CD4-positive, alpha-beta T cell treated with Interleukin-21 for 1 hour (primary cell): ENCODE measurements at regions not wholly inside any gene's neighbourhood (a gene's known extent, or its start where the extent isn't known, plus 50 kb on each side); places are given as distances from the start of the nearest gene placed in this dataset.

Source experiments
- DNase-seq: peaks from one replicate; pipeline ENCODE4 v3.0.0-alpha.2; 2020

GRCh38 chr6:40831381-40831780 is 207.6 kb downstream of the UNC5CL start:
- DNase-seq, result no peak

GRCh38 chr6:40825102-40825501 is 213.9 kb downstream of the UNC5CL start:
- no peak for DNase-seq

DNA sequence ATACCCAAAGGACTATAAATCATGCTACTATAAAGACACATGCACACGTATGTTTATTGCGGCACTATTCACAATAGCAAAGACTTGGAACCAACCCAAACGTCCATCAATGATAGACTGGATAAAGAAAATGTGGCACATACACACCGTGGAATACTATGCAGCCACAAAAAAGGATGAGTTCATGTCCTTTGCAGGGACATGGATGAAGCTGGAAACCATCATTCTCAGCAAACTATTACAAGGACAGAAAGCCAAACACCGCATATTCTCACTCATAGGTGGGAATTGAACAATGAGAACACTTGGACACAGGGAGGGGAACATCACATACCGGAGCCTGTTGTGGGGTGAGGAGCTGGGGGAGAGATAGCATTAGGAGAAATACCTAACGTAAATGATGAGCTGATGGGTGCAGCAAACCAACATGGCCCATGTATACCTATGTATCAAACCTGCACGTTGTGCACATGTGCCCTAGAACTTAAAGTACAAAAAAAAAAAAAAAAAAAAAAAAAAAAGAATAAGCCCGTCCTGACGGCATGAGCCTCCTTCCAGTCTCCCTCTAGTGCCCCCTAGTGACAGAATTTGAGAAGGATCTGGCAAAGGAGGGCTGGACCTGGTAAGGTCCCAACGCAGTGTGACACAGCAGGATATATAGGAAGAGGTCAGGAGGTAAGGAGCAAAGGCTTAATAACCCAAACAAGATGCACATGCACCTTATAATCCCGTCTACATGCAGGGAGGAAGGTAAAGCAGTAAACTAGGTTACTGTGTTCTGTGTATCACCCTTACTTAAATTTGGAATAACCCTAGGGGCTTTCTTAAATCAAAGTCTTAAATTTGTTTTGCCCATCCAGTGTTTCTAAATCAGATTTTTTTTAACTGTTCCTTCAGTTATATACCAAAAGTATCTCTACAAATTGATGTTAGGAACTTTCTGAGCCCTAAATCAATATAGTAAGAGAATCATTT is 214.8 kb downstream of the UNC5CL start:
- DNase-seq, result peak; percentile 51

DNA sequence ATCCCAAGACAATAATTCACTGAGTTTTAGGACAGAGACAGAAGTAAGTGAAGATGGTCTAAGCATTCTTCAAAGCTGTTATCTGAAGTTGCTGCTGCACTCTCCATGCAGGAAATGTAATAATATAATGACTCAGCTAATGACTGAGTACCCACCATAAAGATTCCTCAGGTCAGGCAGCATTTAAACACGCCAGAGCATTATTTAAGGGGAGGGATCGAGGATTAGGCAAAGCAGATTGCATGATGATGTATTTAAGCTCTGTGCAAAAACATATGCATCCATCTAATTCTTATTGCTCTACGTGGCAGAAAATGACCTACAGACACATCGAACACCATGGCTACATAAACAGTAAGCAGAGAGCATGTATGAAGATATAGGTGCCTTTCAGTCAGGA is 216.4 kb downstream of the UNC5CL start:
- no peak for DNase-seq

GRCh38 chr6:40819182-40819834 is 219.7 kb downstream of the UNC5CL start:
- no peak for DNase-seq

DNA sequence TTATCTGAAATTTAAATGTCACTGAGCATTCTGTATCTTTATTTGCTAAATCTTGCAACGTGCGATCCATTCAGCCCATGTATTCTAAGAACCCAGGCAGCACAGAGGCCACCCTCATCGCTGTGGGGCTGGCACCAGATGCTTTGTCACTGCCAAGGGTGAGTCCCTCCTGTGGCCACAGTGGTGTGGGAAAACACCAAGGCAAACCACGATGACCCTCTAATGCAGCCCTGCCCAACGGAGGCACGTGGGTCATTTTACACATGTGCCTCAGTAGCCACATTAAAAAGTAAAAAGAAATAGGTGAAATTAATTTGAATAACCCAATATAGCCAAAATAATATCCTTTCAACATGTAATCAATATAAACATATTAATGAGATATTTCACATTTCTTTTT is 221.7 kb downstream of the UNC5CL start:
- no peak for DNase-seq

DNA sequence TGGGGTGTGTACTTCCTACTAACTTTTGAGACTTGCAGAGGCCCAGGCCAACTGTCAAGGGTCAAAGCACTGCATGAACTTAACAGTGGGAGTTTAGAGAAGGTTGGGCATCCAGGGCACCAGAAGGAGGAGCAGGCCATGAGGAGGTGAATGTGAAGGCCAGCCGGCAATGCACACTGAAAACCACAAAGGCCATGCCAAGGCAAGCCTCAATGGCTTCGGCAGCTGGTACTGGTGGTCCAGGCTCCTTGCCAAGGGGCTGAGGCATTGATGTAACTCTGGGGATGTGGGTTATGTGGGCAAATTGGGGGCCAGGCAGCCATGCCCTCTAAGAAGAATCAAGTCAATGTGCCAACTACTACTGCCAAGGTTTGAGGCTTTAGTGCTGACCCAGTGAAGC is 222.4 kb downstream of the UNC5CL start:
- DNase-seq, result no peak

- no peak for DNase-seq
Measured at GRCh38 chr6:40815731-40816130, 223.3 kb downstream of the UNC5CL start.

DNA sequence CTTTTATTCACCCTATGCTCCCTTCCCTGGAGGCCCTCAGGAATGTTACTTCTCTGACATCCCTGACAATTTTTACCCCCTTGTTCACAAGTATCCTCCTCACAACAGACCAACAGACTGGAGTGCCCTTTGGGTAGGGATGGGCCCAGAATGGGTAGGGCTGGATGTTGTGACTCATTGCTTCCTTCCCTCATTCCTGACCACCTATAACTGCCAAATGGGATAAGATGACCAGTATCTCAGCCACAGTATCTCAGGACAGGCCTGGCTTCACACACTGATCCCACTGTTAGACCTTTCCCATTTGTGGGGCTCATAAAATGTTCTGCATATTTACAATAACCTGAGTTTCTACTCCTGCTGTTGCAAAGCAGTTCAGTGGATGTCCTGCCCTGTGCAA is 223.0 kb upstream of the LRFN2 start:
- no peak for DNase-seq

DNA sequence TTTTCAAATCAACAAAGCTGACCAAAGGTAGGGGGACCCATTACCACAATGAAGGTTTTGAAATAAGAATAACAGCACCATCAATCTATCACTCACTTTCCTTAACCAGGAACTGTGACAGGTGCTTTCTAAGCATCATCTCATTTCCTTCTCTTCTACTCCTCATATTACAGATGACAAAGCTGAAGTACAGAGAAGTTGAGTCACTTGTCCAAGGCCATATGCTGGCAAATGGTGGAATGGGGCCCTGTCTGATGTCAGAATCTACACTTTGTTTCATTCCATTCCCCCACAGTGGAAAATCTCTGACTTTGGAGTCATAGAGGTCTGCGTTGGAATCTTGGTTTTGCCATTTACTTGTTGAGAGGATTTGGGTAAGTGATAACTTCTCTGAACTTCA is 222.5 kb upstream of the LRFN2 start:
- DNase-seq, result no peak

DNA sequence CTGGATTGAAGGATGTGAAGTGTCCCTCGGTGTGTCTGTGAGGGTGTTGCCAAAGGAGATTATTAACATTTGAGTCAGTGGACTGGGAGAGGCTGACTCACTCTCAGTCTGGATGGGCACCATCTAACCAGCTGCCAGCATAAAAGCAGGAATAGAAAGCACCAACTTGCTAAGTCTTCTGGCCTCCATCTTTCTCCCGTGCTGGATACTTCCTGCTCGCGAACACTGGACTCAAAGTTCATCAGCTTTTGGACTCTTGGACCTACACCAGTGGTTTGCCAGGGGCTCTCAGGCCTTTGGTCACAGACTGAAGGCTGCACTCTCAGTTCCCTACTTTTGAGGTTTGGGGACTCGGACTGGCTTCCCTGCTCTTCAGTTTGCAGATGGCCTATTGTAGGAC is 220.3 kb upstream of the LRFN2 start:
- no peak for DNase-seq

DNA sequence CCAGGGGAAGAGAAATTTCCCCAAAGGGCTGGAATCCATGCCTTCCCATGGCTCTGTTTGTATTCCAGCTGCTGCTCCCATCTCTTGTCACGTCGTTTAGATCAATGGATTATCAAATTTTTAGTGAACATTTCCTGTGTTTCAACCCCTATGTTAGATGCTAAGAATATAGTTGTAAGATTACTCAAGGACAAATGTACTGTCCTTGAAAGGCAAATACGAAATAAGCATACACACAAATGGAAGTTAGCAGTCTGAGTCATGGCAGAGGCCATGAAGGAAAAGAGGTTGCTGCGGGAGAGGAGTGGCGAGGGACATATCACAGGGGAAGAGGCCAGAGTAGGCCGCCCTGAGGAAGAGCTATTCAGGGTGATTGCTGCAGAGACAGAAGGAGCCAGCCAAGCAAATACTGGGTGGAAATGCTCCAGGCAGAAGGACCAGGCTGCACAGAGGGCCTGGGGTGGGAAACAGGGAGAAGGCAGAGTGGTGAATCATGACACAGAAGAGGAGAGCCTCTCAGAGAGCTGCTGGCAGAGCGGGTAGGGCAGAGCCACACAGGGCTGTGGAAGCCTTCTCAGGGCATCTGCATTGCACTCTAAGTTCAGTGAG is 219.2 kb upstream of the LRFN2 start:
- no peak for DNase-seq

DNA sequence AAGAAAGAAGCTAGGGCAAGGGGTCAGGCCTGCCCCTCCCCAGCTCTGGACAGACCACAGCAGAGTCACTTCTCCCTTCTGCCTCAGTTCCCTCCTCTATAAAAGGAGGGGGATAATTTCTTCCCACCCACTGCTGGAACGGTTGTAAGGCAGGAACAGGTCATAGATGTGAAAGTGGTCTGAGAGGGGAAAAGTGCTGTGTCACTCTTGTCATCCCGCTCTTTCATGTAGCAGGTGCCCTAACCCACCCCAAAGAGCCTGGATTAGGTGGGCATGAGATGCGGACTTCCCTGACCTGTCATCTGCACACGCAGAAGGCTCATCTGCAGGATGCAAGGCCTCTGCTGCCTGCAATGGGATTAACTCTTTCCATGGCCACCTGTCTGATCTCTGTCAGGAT is 218.2 kb upstream of the LRFN2 start:
- DNase-seq, result no peak

DNA sequence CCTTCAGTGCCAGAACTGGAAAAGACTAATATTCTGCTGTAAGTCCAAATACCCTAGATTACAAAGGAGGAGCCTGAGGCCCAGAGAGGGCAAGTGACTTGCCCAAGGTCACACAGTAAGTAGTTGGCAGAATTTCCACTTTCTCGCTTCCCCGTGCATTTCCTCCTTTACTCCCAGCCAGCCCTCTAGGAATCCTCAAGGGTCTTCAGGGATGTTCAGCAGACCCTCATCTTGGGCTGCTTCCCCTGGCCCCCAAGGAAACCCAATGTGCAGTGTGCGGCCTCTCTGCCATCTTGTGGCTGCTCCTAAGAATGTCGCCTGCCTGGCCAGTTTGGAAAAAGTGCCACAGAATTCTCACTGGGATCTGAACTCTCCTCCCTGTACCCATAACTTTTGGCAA is 217.7 kb upstream of the LRFN2 start:
- DNase-seq, result no peak

- DNase-seq, result no peak
Measured at GRCh38 chr6:40803897-40804702, 216.9 kb upstream of the LRFN2 start.

DNA sequence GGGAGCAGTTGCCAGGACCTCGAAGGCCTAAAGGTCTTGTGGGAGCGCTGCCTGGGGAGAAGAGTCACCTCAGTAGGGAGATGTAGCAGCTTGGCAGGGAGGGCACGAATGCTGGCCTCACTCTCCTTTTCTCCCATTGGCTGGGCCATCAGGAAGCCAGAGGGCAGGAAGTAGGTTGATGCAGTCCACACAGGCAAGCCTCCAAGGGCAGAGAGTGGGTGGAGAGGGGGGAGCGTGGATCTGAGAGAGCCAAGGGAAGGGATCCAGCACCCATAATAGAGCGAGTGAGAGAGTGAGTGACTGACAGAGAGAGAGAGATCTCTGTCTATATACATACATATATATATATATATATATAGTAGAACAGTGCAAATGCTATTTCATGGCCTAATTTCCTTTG is 215.3 kb upstream of the LRFN2 start:
- no peak for DNase-seq

DNA sequence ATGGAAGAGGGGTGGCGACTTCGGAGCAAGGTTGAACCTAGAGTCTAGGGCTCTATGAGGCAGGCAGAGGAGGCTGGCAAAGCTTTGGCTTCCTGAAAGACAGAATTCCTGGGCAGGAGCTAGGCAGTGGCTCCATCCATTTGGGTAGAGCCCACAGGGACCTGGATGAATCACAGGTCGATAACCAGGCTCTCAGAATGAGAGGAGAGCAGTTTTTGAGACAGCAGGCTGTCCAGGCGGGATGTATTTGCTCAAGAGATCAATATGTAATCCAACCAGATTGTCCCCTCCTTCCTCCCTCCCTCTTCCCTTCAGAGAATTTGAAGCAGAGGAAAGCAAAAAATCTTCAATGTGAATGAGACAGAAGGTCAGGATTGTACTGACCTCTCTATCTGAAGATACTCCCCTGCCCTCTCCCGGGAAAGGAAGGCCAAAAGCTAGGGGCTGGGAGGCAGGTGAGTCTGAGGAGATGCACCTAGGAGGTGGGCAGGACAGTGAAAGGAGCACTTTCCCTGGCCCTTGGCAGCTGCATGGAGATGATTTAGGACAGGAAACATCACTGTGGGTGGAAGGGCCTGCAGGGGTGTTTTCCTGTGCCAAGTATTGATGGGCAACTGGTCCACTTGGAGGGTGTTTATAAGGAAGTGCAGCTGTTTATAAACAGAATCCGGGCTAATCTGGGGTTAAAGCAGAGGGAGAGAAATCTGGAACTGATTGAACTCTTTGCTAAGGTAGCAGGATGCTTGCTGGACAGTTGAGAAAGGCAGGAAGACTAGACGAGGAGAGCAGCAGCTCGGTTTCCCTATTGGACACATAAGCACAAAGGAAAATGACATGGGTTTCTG is 212.4 kb upstream of the LRFN2 start:
- DNase-seq, result no peak

GRCh38 chr6:40798069-40798770 is 211.1 kb upstream of the LRFN2 start:
- DNase-seq, result no peak

DNA sequence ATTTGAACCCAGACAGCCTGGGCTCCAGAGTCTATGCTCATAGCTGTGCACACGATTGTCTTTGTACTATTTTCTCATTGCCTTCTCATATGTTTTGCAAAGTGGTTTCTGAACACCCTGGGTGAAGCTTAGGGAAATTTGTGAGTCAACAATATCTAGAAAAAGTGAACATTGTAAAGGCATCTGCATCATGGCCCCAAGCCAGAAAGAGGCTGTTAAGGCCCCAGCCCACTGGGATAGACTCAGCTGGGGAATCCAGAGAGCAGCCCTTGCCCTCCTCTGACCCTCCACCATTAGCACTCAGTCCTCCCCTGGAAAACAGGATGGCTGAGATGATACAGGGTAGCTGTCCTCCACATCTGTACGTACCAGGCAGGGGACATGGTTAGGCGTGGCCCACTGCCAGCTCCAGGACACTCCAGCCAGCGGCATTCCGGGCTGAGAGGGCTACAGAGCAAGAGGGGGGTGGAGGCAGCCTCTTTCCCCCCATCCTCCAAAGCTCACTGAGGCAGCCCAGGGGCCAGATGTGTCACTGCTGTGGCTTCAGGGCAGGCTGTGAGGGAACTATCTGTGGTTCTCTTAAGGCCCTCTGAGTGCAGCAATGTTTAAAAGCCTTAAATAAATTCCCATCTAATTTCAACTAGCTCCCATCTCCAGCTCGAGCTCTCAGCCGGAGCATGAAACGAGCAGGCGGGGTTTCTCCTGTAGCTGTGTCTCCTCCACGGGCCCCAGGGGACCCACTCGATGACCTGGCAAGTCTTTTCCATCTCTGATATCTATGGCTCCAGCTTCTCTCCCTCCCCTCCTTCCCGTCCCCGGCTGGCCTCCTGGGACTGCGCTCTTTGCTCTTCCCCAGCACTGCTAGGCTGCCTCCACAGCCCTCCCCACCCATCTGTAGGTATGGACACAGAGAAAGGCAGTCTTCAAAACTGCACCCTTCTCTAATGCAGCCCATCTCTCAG is 209.4 kb upstream of the LRFN2 start:
- DNase-seq, result no peak

- no peak for DNase-seq
Measured at GRCh38 chr6:40794586-40794985, 207.4 kb upstream of the LRFN2 start.
